Small intestine (tissue), 7 donors: ENCODE measurements at regions not wholly inside any gene's neighbourhood (a gene's known extent, or its start where the extent isn't known, plus 50 kb on each side); places are given as distances from the start of the nearest gene placed in this dataset.

ENCODE experiments used
- DNase-seq, 2 donors: peaks; one replicate each; pipeline versions ENCODE4 v3.0.0 to v3.0.0-alpha.2; 2013
- FAIRE-seq: peaks from 2 replicates; lab custom pipeline; 2012; peaks lifted over from hg19 to GRCh38; lab: Jason Lieb, UNC
- H3K27ac ChIP-seq, 3 donors: one replicate each; pipeline ENCODE4 v1.5.1; 2013; ENCODE audit warnings: low read length in 2 of 3, mild to moderate bottlenecking in 2 of 3, control low read depth in 1 of 3, inconsistent platforms in 1 of 3, low read depth in 1 of 3, moderate library complexity in 1 of 3
- H3K27me3 ChIP-seq, 3 donors: one replicate each; pipeline ENCODE4 v1.6.1; 2013; ENCODE audit warnings: low read length in 3 of 3, inconsistent platforms in 1 of 3; ENCODE audit not compliant: control insufficient read depth in 3 of 3, insufficient read depth in 3 of 3
- H3K36me3 ChIP-seq, 3 donors: one replicate each; pipeline ENCODE4 v1.6.1; 2013; ENCODE audit warnings: low read length in 3 of 3, inconsistent platforms in 1 of 3, low read depth in 1 of 3, mild to moderate bottlenecking in 1 of 3, moderate library complexity in 1 of 3; ENCODE audit not compliant: control insufficient read depth in 3 of 3, insufficient read depth in 2 of 3
- H3K4me1 ChIP-seq, 3 donors: one replicate each; pipeline ENCODE4 v1.6.1; 2013; ENCODE audit warnings: low read length in 2 of 3, inconsistent platforms in 1 of 3, low read depth in 1 of 3, mild to moderate bottlenecking in 1 of 3, moderate library complexity in 1 of 3; ENCODE audit not compliant: control insufficient read depth in 3 of 3, insufficient read depth in 2 of 3
- H3K4me3 ChIP-seq, 3 donors: one replicate each; pipeline ENCODE4 v1.5.1; 2013; ENCODE audit warnings: low read length in 3 of 3, control low read depth in 1 of 3, inconsistent platforms in 1 of 3, low read depth in 1 of 3, mild to moderate bottlenecking in 1 of 3, moderate library complexity in 1 of 3
- H3K9me3 ChIP-seq, 2 donors: one replicate each; pipeline ENCODE4 v1.6.1; 2013; ENCODE audit warnings: low read depth in 1 of 2, low read length in 1 of 2; ENCODE audit not compliant: control insufficient read depth in 2 of 2, insufficient read depth in 1 of 2
- WGBS, 3 donors: extraction: QIAGEN DNeasy Blood & Tissue Kit; methylation state at CpG; one replicate each; pipeline ENCODE4 v1.1.7; 2013; 5-methylcytosine and 5-hydroxymethylcytosine counted together
- donor health status: healthy with polysubstance abuse.
- donor health status: control.
- donor health status: control.
- donor health status: Bipolar disorder and iron deficiency.
- donor health status: healthy.

GRCh38 chr4:43778187-43778915 lies 670.3 kb downstream of the KCTD8 start:
- DNase-seq (no peak), FAIRE-seq (no peak)
- no peaks in the 10 kb centered on the region for H3K36me3 ChIP-seq
- H3K27me3 ChIP-seq = no peaks in the 10 kb centered on the region
- no peak overlapping the region for H3K27ac ChIP-seq
- WGBS, 3 donors = 61 to 75% (median 72%) methylated on average over 3 of the region's 3 CpGs
- H3K4me3 ChIP-seq = no peak overlapping the region
- H3K4me1 ChIP-seq = no peaks in the 10 kb centered on the region
- H3K9me3 ChIP-seq = no peaks in the 10 kb centered on the region

GRCh38 chr4:43781125-43781524 lies 667.5 kb downstream of the KCTD8 start:
- no peak overlapping the region for H3K27ac ChIP-seq
- H3K4me3 ChIP-seq = no peak overlapping the region
- no peak for DNase-seq
- no peaks in the 10 kb centered on the region for H3K36me3 ChIP-seq
- no peaks in the 10 kb centered on the region for H3K27me3 ChIP-seq
- H3K4me1 ChIP-seq = no peaks in the 10 kb centered on the region
- H3K9me3 ChIP-seq = no peaks in the 10 kb centered on the region
- FAIRE-seq = no peak

- no peaks in the 10 kb centered on the region for H3K9me3 ChIP-seq
- WGBS, 3 donors = 77 to 82% (median 81%) methylated on average over 3 of the region's 3 CpGs
- no peak overlapping the region for H3K4me3 ChIP-seq
- no peaks in the 10 kb centered on the region for H3K36me3 ChIP-seq
- DNase-seq (no peak), FAIRE-seq (no peak)
- H3K27ac ChIP-seq = no peak overlapping the region
- H3K4me1 ChIP-seq = no peaks in the 10 kb centered on the region
- no peaks in the 10 kb centered on the region for H3K27me3 ChIP-seq
Measured at GRCh38 chr4:43782391-43782790, 666.2 kb downstream of the KCTD8 start.

GRCh38 chr4:43816116-43816515 lies 632.5 kb downstream of the KCTD8 start:
- Histone ChIP-seq H3K4me3 (no peak overlapping the region), H3K9me3 (no peaks in the 10 kb centered on the region), H3K27me3 (no peaks in the 10 kb centered on the region), H3K36me3 (no peaks in the 10 kb centered on the region), H3K27ac (no peak overlapping the region), H3K4me1 (no peaks in the 10 kb centered on the region)
- FAIRE-seq (no peak), DNase-seq (no peak)
- WGBS, 3 donors = 5 to 18% (median 8%) methylated on average over 1 of the region's 1 CpG

GRCh38 chr4:43822621-43823020 lies 626.0 kb downstream of the KCTD8 start:
- H3K9me3 ChIP-seq = peaks cover 2 to 18% of the 10 kb centered on the region in 2 donors
- no peak for FAIRE-seq
- 69 to 74% (median 72%) methylated on average over 2 of the region's 2 CpGs for WGBS, 3 donors

GRCh38 chr4:43835869-43836268 lies 612.7 kb downstream of the KCTD8 start:
- DNase-seq (no peak), FAIRE-seq (no peak)
- Histone ChIP-seq H3K36me3 (no peaks in the 10 kb centered on the region), H3K4me1 (no peaks in the 10 kb centered on the region), H3K27me3 (no peaks in the 10 kb centered on the region), H3K27ac (no peak overlapping the region), H3K9me3 (no peaks in the 10 kb centered on the region), H3K4me3 (no peak overlapping the region)

More at GRCh38 chr4:43822621-43823020, 626.0 kb downstream of the KCTD8 start:
- H3K27ac ChIP-seq = no peak overlapping the region
- H3K36me3 ChIP-seq = no peaks in the 10 kb centered on the region
- no peaks in the 10 kb centered on the region for H3K4me1 ChIP-seq
- H3K27me3 ChIP-seq = no peaks in the 10 kb centered on the region
- no peak for DNase-seq
- H3K4me3 ChIP-seq = no peak overlapping the region

GRCh38 chr4:43837171-43837570 lies 611.4 kb downstream of the KCTD8 start:
- FAIRE-seq = no peak
- no peaks in the 10 kb centered on the region for H3K36me3 ChIP-seq
- DNase-seq = no peak
- H3K27ac ChIP-seq = no peak overlapping the region
- no peaks in the 10 kb centered on the region for H3K4me1 ChIP-seq
- no peaks in the 10 kb centered on the region for H3K9me3 ChIP-seq
- no peaks in the 10 kb centered on the region for H3K27me3 ChIP-seq
- H3K4me3 ChIP-seq = no peak overlapping the region

GRCh38 chr4:43837604-43838003 lies 611.0 kb downstream of the KCTD8 start:
- Histone ChIP-seq H3K36me3 (no peaks in the 10 kb centered on the region), H3K27me3 (no peaks in the 10 kb centered on the region), H3K27ac (no peak overlapping the region), H3K4me1 (no peaks in the 10 kb centered on the region), H3K4me3 (no peak overlapping the region), H3K9me3 (no peaks in the 10 kb centered on the region)
- DNase-seq (no peak), FAIRE-seq (no peak)

- FAIRE-seq = no peak
- no peaks in the 10 kb centered on the region for H3K36me3 ChIP-seq
Measured at GRCh38 chr4:43842594-43842993, 606.0 kb downstream of the KCTD8 start.

More at GRCh38 chr4:43842594-43842993, 606.0 kb downstream of the KCTD8 start:
- 37 to 55% (median 48%) methylated on average over 1 of the region's 1 CpG for WGBS, 3 donors
- Histone ChIP-seq H3K9me3 (peaks cover 0 to 3% of the 10 kb centered on the region in 2 donors), H3K27me3 (no peaks in the 10 kb centered on the region), H3K4me3 (no peak overlapping the region), H3K27ac (no peak overlapping the region), H3K4me1 (no peaks in the 10 kb centered on the region)
- no peak for DNase-seq
